ENCODE measurements at regions not wholly inside any gene's neighbourhood (a gene's known extent, or its start where the extent isn't known, plus 50 kb on each side); places are given as distances from the start of the nearest gene placed in this dataset.

DNA sequence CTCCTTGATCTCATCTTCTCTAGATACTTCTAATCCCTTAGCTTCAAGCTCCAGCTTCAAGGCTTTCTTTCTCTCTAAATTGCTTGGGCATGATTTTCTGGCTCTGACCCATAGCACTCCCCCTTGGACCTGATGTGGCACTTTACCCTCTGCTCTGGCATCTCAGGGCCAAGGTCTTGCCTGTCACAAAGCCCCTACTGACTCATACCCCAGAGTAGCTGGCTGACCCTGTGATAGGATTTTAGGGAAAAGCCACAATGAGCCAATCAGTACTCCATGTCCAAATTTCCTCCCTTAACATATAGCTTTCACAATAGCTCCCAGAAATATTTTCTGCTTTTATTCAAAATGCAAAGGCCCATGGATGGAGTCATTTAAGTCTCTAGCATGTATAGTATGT is 488.7 kb upstream of the SPRED2 start:
- DNase-seq (ENCODE audit: extremely low read depth, low read depth) = no peak
- TF ChIP-seq, protein P1, sequence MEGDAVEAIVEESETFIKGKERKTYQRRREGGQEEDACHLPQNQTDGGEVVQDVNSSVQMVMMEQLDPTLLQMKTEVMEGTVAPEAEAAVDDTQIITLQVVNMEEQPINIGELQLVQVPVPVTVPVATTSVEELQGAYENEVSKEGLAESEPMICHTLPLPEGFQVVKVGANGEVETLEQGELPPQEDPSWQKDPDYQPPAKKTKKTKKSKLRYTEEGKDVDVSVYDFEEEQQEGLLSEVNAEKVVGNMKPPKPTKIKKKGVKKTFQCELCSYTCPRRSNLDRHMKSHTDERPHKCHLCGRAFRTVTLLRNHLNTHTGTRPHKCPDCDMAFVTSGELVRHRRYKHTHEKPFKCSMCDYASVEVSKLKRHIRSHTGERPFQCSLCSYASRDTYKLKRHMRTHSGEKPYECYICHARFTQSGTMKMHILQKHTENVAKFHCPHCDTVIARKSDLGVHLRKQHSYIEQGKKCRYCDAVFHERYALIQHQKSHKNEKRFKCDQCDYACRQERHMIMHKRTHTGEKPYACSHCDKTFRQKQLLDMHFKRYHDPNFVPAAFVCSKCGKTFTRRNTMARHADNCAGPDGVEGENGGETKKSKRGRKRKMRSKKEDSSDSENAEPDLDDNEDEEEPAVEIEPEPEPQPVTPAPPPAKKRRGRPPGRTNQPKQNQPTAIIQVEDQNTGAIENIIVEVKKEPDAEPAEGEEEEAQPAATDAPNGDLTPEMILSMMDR (IDR thresholded peaks at IDR 0.05; ENCODE audit: low read depth, low read length, missing control alignments) = no peak
- no peak overlapping the region for H3K4me3 ChIP-seq (replicated peaks; ENCODE audit: low read depth, low read length)

DNA sequence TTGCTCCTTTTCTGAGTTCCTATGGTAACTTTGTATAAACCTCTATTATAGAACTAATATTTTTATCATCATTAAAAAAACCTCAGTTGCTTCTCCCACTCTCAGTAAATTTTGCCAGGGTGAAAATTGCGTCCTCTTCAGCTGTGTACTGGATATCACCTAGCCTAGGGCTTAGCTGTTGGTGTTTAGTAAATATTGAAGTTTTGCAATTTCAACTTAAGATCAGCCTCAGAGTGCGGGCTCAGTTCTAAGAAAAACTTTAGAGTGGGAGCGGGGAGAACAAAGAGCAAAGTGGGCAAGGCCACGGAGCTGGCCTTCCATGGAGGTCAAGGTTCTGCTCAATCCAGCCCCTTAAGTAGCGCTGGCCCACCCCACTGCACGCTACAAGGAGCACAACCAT is 488.3 kb upstream of the SPRED2 start:
- no peak overlapping the region for H3K4me3 ChIP-seq (replicated peaks; ENCODE audit: low read depth, low read length)
- DNase-seq (ENCODE audit: extremely low read depth, low read depth) = no peak
- TF ChIP-seq, protein P1 (IDR thresholded peaks at IDR 0.05; ENCODE audit: low read depth, low read length, missing control alignments) = no peak

DNA sequence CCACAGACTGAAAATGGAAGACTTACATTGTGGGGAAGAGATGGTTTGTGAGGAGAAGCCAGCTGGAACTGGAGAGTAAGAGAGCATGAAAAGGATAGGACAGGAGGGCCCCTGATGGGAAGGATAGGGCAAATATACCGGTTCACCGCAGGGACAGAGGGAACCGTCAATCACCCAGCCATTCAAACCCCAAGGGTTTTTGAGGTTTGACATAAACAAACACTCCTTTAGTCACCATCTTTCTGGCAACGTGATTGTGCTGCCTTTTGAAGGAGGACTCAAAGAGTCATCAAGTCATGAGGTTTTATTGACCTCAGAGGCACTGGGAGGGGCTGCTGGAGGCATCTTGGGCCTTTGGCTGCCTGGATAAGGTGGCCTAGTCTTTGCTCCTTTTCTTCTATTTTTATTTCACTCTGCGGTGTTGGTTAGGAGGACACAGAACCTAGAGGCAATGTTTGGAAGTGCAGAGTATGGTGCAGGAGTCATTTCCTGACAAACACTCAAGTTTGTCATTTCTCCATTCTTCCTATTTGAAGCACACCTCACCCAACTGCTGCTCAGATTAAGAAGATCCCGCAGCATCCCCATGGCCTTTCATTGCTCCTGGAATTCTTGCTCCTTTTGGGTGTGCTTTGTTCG is 487.3 kb upstream of the SPRED2 start:
- no peak overlapping the region for H3K4me3 ChIP-seq (replicated peaks; ENCODE audit: low read depth, low read length)
- TF ChIP-seq, protein P1 (IDR thresholded peaks at IDR 0.05; ENCODE audit: low read depth, low read length, missing control alignments) = no peak
- no peak for DNase-seq (ENCODE audit: extremely low read depth, low read depth)

- no peak for DNase-seq (ENCODE audit: extremely low read depth, low read depth)
- TF ChIP-seq, protein P1 (IDR thresholded peaks at IDR 0.05; ENCODE audit: low read depth, low read length, missing control alignments) = no peak
- H3K4me3 ChIP-seq (replicated peaks; ENCODE audit: low read depth, low read length) = no peak overlapping the region
These were observed 486.4 kb upstream of the SPRED2 start for GRCh38 chr2:65918760-65919187.

DNA sequence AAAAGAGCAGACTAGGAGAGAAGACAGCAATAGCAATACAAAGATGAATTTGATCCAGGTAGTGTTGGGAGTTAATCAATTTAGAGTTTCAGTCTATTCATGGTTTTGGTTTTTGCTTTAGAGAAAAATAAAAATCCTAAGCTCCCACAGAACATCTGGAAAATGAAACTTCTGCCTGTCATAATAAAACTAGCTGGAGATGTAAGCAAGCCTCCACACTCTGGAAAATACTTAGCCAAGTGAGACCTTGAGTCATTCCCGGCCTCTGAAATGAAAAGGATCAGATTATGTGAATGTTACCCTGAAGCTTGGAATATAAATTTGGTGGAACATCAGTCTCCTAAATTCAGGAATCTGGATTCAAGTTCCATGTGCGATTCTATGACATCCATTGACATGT is 485.6 kb upstream of the SPRED2 start:
- DNase-seq (ENCODE audit: extremely low read depth, low read depth) = no peak
- TF ChIP-seq, protein P1 (IDR thresholded peaks at IDR 0.05; ENCODE audit: low read depth, low read length, missing control alignments) = no peak
- H3K4me3 ChIP-seq (replicated peaks; ENCODE audit: low read depth, low read length) = no peak overlapping the region

DNA sequence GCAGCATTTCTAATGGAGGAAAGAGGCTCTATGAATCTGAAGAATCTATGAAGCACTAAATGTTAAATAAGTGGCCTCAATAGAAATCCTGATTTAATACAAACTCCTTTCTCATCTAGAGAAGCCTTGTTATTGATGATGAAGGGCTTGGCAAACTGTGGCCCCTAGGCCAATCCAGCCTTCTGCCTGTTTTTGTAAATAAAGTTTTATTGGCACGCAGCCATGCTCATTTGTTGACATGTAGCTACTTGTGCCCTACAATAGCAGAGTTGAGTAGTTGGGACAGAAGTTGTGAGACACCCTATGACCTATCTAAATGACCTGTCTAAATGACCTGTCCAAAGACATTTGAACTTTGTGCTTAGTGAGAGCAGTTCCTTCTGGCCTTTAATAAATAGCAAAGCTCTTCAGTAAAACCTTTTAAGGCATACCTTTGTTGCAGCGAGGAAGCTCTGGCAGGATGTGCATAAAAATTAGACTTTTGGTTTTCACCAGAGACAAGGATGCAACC is 484.4 kb upstream of the SPRED2 start:
- TF ChIP-seq, protein P1 (IDR thresholded peaks at IDR 0.05; ENCODE audit: low read depth, low read length, missing control alignments) = no peak
- no peak for DNase-seq (ENCODE audit: extremely low read depth, low read depth)
- no peak overlapping the region for H3K4me3 ChIP-seq (replicated peaks; ENCODE audit: low read depth, low read length)

GRCh38 chr2:65916177-65916576 is 483.8 kb upstream of the SPRED2 start:
- DNase-seq (ENCODE audit: extremely low read depth, low read depth) = no peak
- TF ChIP-seq, protein P1 (IDR thresholded peaks at IDR 0.05; ENCODE audit: low read depth, low read length, missing control alignments) = no peak
- H3K4me3 ChIP-seq (replicated peaks; ENCODE audit: low read depth, low read length) = no peak overlapping the region

Data from HFF-Myc (cell line).